ENCODE measurements at regions not wholly inside any gene's neighbourhood (a gene's known extent, or its start where the extent isn't known, plus 50 kb on each side); places are given as distances from the start of the nearest gene placed in this dataset.
A peak's percentile ranks its signal among the peaks of the same experiment; 100 is the strongest.
"Not testable (repeated sequence)": the region's sequence is repeated elsewhere in the genome, so short reads cannot be mapped to it uniquely, and the experiment has no call there.

DNA sequence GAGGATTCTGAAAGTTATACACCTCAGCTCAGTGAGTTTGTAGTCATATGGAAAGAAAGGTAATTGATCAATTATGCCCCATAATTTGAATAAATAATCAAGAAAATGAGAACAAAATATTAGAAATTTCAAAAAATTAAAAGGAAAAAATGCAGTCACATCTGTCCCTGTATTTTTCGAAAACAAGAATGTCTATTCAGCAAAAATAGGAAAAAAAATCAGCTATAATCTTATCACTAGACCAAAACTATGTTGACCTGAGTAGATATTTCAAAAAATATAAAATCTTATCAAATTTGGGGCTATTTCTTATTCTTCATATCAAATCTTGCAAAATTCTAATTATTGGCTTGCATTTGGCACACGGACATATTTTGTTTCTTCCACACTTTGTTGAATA is 501.2 kb upstream of the CNTN3 start:
- DNase-seq (ENCODE audit: low spot score in 2 of 2) (no peak), FAIRE-seq (no peak)

- no peak for DNase-seq (ENCODE audit: low spot score in 2 of 2)
- FAIRE-seq: no peak
Measured at GRCh38 chr3:75118779-75119178, 504.3 kb upstream of the CNTN3 start.

DNA sequence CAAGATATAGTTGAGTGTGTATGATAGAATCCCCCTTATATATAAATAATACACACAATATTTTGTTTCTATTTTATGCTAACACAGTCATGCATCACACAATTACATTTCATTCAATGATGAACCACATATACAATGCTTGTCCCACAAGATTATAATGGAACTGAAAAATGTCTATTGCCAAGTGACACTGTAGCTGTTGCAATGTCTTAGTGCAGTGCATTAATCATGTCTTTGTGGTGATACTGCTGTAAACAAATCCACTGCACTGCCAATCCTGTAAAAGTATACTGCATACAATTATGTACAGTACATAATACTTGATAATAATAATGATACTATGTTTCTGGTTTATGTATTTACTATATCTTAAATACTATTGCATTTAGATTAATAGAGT is 512.1 kb upstream of the CNTN3 start:
- FAIRE-seq: no peak
- DNase-seq (ENCODE audit: low spot score in 2 of 2): no peak

DNA sequence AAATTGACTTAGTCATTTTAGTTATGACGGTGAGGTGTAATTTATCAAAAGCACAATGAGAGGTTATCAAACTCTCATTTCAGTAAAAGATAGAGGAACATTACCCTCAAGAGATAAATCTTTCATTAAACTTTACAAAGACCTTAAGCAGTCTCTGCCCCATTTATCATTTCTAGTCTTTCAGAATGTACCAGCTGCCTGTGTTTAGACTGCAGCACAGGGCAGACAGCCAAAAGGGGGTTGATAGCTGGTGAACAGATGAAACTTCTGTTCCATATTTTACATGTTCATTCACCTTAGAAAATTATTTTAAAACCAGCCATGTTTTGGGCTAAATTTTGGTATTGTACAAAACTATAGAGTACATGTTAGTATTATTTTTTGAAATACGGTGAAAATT is 514.6 kb upstream of the CNTN3 start:
- FAIRE-seq (no peak), DNase-seq (ENCODE audit: low spot score in 2 of 2) (no peak)

GRCh38 chr3:75136100-75136897 is 521.8 kb upstream of the CNTN3 start:
- DNase-seq (ENCODE audit: low spot score in 2 of 2): no peak
- no peak for FAIRE-seq

- DNase-seq (ENCODE audit: low spot score in 2 of 2) (no peak), FAIRE-seq (no peak)
Measured at GRCh38 chr3:75138345-75138744, 523.9 kb upstream of the CNTN3 start.

DNA sequence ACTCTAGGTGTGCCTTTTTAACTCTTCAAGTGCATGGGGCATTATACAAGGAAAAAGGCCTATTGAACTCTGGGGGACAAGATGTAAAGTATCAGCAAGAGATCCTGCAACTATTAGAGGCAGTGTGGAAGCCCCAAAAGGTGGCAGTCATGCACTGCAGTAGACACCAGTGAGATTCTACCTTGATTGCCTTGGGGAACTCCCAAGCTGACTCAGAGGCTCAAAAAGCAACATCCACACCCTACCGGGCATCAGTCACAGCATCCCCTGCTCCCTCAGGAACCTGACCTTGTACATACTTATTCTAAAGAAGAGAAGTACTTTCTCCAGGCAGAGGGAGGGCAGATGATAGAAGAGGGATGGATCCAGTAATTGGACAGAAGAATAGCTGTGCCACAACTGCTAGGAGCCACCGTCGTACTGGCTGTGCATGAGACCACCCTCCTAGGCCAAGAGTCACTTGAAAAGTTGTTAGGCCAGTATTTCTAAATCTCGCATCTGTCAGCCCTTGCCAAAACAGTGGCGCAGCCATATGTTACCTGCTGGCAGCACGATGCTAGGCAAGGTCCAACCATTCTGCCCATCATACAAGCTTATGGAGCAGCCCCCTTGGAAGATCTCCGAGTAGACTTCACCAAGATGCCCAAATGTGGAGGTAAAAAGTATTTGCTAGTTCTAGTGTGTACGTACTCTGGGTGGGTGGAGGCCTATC is 523.1 kb upstream of the FRG2C start:
- DNase-seq (ENCODE audit: low spot score in 2 of 2): no peak
- no peak for FAIRE-seq

- no peak for DNase-seq (ENCODE audit: low spot score in 2 of 2)
- FAIRE-seq: no peak
Measured at GRCh38 chr3:75144406-75144805, 519.7 kb upstream of the FRG2C start.

DNA sequence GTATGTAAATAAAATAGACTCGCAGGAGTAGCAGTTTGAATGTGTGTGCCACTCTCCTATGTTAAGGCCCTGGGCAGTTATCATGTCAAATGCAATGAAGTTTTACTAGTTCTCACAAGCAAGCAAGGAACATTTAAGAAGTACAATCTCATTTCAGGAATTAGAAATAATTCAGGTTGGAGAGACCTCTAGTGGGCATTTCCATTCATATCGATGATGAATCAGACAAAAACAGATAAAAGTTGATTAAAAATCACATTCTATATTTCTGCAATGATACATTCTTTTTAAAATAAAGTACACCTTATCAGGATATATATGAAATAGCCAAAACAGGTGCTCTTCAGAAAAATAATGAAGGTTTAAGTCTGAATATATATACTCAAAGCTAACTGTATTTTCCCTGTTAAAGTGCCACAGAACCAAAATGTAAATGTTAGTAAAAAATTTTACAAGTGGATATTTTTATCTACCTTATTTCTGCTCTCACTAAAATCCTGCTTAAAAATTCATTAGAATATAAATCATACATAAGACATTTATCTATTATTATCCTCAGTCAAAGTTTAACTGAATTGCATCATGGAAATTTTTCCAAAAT is 492.4 kb upstream of the FRG2C start:
- FAIRE-seq (peak; percentile 67), DNase-seq (ENCODE audit: low spot score in 2 of 2) (no peak)

DNA sequence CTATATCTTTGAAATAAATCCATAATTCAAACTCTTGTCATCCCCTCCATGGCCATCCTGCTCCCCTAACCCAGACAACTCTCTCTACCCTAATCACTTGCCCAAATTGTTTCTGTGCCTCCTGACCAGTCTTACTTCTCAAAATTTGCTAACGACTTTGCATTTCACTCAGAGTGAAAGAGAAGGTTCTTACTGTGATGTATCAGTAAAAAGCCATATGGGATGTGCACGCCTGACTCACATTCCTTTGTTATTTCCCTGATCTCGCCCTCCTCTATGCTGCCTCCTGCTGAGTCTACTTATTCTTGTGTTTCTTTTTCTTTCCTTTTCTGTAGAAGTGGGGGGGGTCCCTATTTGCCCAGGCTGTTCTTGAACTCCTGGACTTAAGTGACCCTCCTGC is 487.2 kb upstream of the FRG2C start:
- FAIRE-seq (no peak), DNase-seq (ENCODE audit: low spot score in 2 of 2) (no peak)

DNA sequence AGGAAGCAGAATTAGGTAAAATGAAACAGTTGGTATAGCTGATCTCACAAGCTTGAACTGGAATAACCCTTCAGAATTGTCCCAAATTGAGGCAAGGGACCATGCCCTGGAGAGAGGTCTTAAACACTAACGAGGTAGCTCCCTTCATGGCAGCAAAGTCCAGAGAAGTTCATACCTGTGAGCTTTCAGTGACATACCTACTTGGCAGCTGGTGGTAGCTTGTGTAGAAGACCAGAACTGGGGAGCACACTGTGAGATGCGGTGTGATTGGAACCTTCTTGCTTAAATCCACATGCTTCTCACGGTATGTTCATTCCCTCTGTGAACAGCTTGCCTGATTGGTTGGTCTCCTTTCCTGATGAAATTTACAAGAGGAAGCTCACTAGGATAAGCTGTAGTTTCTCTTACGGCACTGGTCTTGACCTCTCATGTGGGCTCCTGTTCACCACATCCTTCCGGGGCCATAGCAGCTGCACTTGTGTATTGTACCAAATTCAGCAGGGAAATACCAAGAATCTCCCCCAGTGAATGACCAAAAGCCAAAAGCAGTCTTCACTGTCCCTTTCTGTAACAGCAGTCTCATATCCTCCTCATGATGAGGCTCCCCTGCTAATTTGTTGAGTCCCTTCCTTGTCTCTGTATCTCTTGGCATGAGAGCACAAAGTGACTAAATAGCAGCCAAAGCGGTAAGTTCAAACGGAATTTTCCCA is 483.7 kb upstream of the FRG2C start:
- no peak for FAIRE-seq

GRCh38 chr3:75180945-75181298 is 483.2 kb upstream of the FRG2C start:
- FAIRE-seq (no peak), DNase-seq (ENCODE audit: low spot score in 2 of 2) (no peak)

More for the DNA sequence above, 483.7 kb upstream of the FRG2C start:
- no peak for DNase-seq (ENCODE audit: low spot score in 2 of 2)

DNA sequence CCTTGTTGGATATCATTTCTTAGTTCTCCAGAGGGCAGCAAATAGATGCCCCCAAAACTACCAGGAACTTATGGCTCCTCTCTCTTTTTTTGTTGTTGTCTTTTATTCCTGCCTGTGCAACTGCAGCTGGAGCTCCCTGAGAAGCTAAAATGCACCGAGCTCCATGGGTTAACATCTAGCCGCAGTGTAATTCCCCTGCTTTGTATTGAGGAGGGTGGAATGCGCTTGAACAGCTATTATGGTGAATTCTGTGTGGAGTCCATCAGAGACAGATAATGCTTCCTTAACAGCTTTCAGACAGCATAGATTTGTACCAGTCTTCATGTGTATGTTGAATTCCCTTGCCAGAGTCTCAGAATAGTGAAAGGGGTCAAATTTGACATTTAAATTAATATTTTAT is 475.2 kb upstream of the FRG2C start:
- DNase-seq (ENCODE audit: low spot score in 2 of 2) (no peak), FAIRE-seq (no peak)

GRCh38 chr3:75192146-75192616 is 471.9 kb upstream of the FRG2C start:
- DNase-seq (ENCODE audit: low spot score in 2 of 2) (no peak), FAIRE-seq (no peak)

GRCh38 chr3:75193797-75194196 is 470.3 kb upstream of the FRG2C start:
- FAIRE-seq (no peak), DNase-seq (ENCODE audit: low spot score in 2 of 2) (no peak)

DNA sequence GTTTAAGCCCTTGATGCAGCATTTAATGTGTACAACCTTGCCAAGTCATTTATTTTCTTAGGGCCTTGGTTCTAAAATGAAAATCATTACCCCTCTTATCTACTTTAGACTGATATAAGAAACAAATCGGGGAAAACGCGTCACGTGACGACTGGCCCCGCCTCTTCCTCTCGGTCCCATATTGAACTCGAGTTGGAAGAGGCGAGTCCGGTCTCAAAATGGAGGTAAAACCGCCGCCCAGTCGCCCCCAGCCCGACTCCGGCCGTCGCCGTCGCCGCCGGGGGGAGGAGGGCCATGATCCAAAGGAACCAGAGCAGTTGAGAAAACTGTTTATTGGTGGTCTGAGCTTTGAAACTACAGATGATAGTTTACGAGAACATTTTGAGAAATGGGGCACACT is 449.8 kb upstream of the FRG2C start:
- not testable (repeated sequence) for FAIRE-seq; DNase-seq (ENCODE audit: low spot score in 2 of 2)

DNA sequence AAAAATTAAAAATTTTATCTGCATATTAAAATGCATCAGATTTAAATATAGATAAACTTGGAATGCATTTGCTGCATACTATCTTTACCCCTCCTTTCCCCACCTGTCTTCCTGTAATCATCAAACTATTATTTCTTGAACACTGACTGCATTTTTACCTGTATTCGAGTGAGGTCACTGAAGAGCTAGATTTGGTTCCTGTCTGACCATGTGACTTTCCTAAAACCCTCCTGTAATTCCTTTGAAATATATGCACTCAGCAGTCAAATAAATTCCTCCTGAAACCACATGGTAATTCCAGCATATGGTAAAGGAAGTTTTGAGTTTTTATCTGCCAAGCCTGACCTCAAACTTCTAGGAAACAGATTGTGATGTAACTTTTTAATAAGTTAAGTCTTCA is 445.6 kb upstream of the FRG2C start:
- DNase-seq (ENCODE audit: low spot score in 2 of 2): no peak
- no peak for FAIRE-seq

DNA sequence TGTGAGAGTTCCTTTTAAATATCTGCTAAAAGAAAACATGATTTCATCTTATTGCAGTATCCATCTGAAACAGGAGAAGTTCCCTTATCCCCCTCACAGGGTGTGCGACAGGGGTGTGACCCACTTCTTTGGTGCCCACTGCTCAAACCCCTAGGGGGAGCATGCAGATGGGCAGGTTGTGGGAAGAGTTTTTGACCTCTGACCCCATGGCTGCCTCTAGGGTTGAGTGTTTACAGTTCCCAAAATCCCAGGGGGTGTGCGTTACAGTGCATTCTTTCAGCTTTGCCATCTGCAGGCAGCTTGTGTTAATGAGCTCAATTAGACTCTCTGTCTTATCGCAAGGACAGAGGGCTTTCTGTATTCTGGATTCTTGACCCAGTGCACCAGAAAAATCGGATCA is 443.2 kb upstream of the FRG2C start:
- FAIRE-seq: no peak

GRCh38 chr3:75224412-75224811 is 439.7 kb upstream of the FRG2C start:
- DNase-seq (ENCODE audit: low spot score in 2 of 2) (no peak), FAIRE-seq (no peak)

More for the DNA sequence above, 443.2 kb upstream of the FRG2C start:
- DNase-seq (ENCODE audit: low spot score in 2 of 2): no peak

GRCh38 chr3:75232216-75232615 is 431.9 kb upstream of the FRG2C start:
- DNase-seq (ENCODE audit: low spot score in 2 of 2) (no peak), FAIRE-seq (no peak)

- DNase-seq (ENCODE audit: low spot score in 2 of 2): no peak
- FAIRE-seq: no peak
Measured at GRCh38 chr3:75235631-75236030, 428.5 kb upstream of the FRG2C start.

Data from frontal cortex (tissue), 3 donors.